PC-9 (cell line): ENCODE measurements at regions not wholly inside any gene's neighbourhood (a gene's known extent, or its start where the extent isn't known, plus 50 kb on each side); places are given as distances from the start of the nearest gene placed in this dataset.

Source experiments
- BruUV-seq: library from RNA; stranded (reverse); fragments of 400-500 nt; replicated peaks from 2 replicates; lab custom pipeline; 2021; lab: Mats Ljungman, UMichigan
- CTCF ChIA-PET: fragments of 300-600 bp; sonication (Branson Sonifier 250); formaldehyde crosslinking; loops from one replicate; lab custom pipeline; 2022; ENCODE audit warnings: antibody characterized with exemption; lab: Charles Lee
- POLR2A ChIA-PET: fragments of 300-600 bp; sonication (Branson Sonifier 250); formaldehyde crosslinking; loops from one replicate; lab custom pipeline; 2022; ENCODE audit warnings: antibody characterized with exemption; ENCODE audit not compliant: unreplicated experiment; lab: Charles Lee
- DNase-seq, 2 experiments: peaks; one replicate each; pipeline versions ENCODE4 v3.0.0 to v3.0.0-alpha.2; 2015 to 2022; ENCODE audit warnings: mixed read lengths in 1 of 2
- H2AFZ ChIP-seq: fragments of 200-600 bp; sonication (generic); 2 replicates; pipeline ENCODE4 v1.8.1; 2017; ENCODE audit warnings: antibody characterized with exemption
- H3F3A ChIP-seq: fragments of 200-600 bp; sonication (generic); 2 replicates; pipeline ENCODE4 v1.8.1; 2017; ENCODE audit warnings: antibody characterized with exemption, mild to moderate bottlenecking, low read depth; ENCODE audit not compliant: insufficient read depth
- H3K27ac ChIP-seq: fragments of 200-600 bp; sonication (generic); 2 replicates; pipeline ENCODE4 v1.6.1; 2016; ENCODE audit warnings: mixed run types
- H3K27me3 ChIP-seq: fragments of 200-600 bp; sonication (generic); 2 replicates; pipeline ENCODE4 v1.6.1; 2016; ENCODE audit warnings: low read depth, mixed run types; ENCODE audit not compliant: insufficient read depth
- H3K36me3 ChIP-seq: fragments of 200-600 bp; sonication (generic); 2 replicates; pipeline ENCODE4 v1.6.1; 2016; ENCODE audit warnings: low read depth, mixed run types
- H3K4me1 ChIP-seq: fragments of 200-600 bp; sonication (generic); replicated peaks from 2 replicates; pipeline ENCODE4 v1.6.1; 2016; ENCODE audit warnings: mixed run types; ENCODE audit not compliant: insufficient read depth
- H3K4me2 ChIP-seq: fragments of 200-600 bp; sonication (generic); 2 replicates; pipeline ENCODE4 v1.6.1; 2017; ENCODE audit warnings: mixed run types
- H3K4me3 ChIP-seq: fragments of 200-600 bp; sonication (generic); 2 replicates; pipeline ENCODE4 v1.6.1; 2016; ENCODE audit warnings: mixed run types
- H3K79me2 ChIP-seq: fragments of 200-600 bp; sonication (generic); 2 replicates; pipeline ENCODE4 v1.6.1; 2017; ENCODE audit warnings: low read depth, mixed run types
- H3K9me2 ChIP-seq: fragments of 200-600 bp; sonication (generic); 2 replicates; pipeline ENCODE4 v1.8.1; 2017; ENCODE audit warnings: mild to moderate bottlenecking; ENCODE audit not compliant: insufficient read depth
- H3K9me3 ChIP-seq: fragments of 200-600 bp; sonication (generic); 2 replicates; pipeline ENCODE4 v1.8.1; 2016; ENCODE audit warnings: low read depth; ENCODE audit not compliant: insufficient read depth
- H4K20me1 ChIP-seq: fragments of 200-600 bp; sonication (generic); 2 replicates; pipeline ENCODE4 v1.8.1; 2017; ENCODE audit not compliant: insufficient read depth
- EZH2 ChIP-seq: fragments of 200-600 bp; sonication (generic); IDR thresholded peaks from 2 replicates; pipeline ENCODE4 v1.8.0; 2017; ENCODE audit warnings: antibody characterized with exemption, low read depth
- intact Hi-C: fragments of 100-400 bp; cut with micrococcal nuclease; formaldehyde crosslinking; loops from one replicate; pipeline ENCODE4 v1.10.0; 2022; ENCODE audit not compliant: unreplicated experiment
- TF ChIP-seq, protein P1 (sequence below): fragments of 200-600 bp; sonication (generic); conservative IDR thresholded peaks from 2 replicates; pipeline ENCODE4 v1.6.1; 2017; ENCODE audit warnings: mixed run types, antibody characterized with exemption, mild to moderate bottlenecking, moderate library complexity

- no peaks in the 10 kb centered on the region for H3K27me3 ChIP-seq
- H3K36me3 ChIP-seq = no peaks in the 10 kb centered on the region
- POLR2A ChIA-PET = no interaction called here
- no peaks in the 10 kb centered on the region for H3F3A ChIP-seq
- H3K9me3 ChIP-seq = no peaks in the 10 kb centered on the region; the same call in 1 of the 2 replicates
- no TSS peak for BruUV-seq
- H3K4me3 ChIP-seq = no peak overlapping the region
- TF ChIP-seq, protein P1, sequence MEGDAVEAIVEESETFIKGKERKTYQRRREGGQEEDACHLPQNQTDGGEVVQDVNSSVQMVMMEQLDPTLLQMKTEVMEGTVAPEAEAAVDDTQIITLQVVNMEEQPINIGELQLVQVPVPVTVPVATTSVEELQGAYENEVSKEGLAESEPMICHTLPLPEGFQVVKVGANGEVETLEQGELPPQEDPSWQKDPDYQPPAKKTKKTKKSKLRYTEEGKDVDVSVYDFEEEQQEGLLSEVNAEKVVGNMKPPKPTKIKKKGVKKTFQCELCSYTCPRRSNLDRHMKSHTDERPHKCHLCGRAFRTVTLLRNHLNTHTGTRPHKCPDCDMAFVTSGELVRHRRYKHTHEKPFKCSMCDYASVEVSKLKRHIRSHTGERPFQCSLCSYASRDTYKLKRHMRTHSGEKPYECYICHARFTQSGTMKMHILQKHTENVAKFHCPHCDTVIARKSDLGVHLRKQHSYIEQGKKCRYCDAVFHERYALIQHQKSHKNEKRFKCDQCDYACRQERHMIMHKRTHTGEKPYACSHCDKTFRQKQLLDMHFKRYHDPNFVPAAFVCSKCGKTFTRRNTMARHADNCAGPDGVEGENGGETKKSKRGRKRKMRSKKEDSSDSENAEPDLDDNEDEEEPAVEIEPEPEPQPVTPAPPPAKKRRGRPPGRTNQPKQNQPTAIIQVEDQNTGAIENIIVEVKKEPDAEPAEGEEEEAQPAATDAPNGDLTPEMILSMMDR = no peak
- TF ChIP-seq EZH2 = no peak
- no peaks in the 10 kb centered on the region for H3K79me2 ChIP-seq
- no peaks in the 10 kb centered on the region for H4K20me1 ChIP-seq
- no peaks in the 10 kb centered on the region for H3K9me2 ChIP-seq
- H2AFZ ChIP-seq = no peak overlapping the region
- no peak overlapping the region for H3K4me2 ChIP-seq
- DNase-seq = no peak
- no peak overlapping the region for H3K27ac ChIP-seq
- CTCF ChIA-PET = no interaction called here
- no peaks in the 10 kb centered on the region for H3K4me1 ChIP-seq
- intact Hi-C loops = no loop called here
These were observed 324.1 kb upstream of the SYT4 start for GRCh38 chr18:43601432-43601831.

DNA sequence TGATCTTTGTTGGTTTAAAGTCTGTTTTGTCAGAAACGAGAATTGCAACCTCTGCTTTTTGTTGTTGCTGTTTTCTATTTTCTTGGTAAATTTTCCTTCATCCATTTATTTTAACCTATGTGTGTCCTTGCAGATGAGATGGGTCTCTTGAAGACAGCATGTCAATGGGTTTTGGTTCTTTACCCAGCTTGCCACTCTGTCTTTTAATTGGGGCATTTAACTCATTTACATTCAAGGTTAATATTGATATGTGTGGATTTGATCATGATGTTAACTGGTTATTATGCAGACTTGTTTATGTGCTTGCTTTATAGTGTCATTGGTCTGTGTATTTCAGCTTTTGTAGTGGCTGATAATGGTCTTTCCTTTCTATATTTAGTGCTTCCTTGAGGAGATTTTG lies 327.9 kb upstream of the SYT4 start:
- Histone ChIP-seq H3F3A (no peaks in the 10 kb centered on the region), H2AFZ (no peak overlapping the region), H3K27me3 (no peaks in the 10 kb centered on the region), H3K4me1 (no peaks in the 10 kb centered on the region), H4K20me1 (no peaks in the 10 kb centered on the region), H3K4me3 (no peak overlapping the region), H3K27ac (no peak overlapping the region), H3K4me2 (no peak overlapping the region), H3K9me2 (no peaks in the 10 kb centered on the region), H3K36me3 (no peaks in the 10 kb centered on the region), H3K79me2 (no peaks in the 10 kb centered on the region), H3K9me3 (no peaks in the 10 kb centered on the region; the same call in 1 of the 2 replicates)
- POLR2A ChIA-PET = no interaction called here
- no peak for TF ChIP-seq EZH2
- TF ChIP-seq, protein P1 = no peak
- CTCF ChIA-PET = no interaction called here
- DNase-seq = no peak
- intact Hi-C loops = no loop called here
- no TSS peak for BruUV-seq

GRCh38 chr18:43606795-43607194 lies 329.5 kb upstream of the SYT4 start:
- ChIA-PET POLR2A (no interaction called here), CTCF (no interaction called here)
- Histone ChIP-seq H3K27ac (no peak overlapping the region), H3K9me2 (no peaks in the 10 kb centered on the region), H3K4me2 (no peak overlapping the region), H3K27me3 (no peaks in the 10 kb centered on the region), H3F3A (no peaks in the 10 kb centered on the region), H3K4me1 (no peaks in the 10 kb centered on the region), H2AFZ (no peak overlapping the region), H3K36me3 (no peaks in the 10 kb centered on the region), H4K20me1 (no peaks in the 10 kb centered on the region), H3K9me3 (no peaks in the 10 kb centered on the region; the same call in 1 of the 2 replicates), H3K79me2 (no peaks in the 10 kb centered on the region), H3K4me3 (no peak overlapping the region)
- intact Hi-C loops = no loop called here
- no TSS peak for BruUV-seq
- TF ChIP-seq, protein P1 = no peak
- no peak for TF ChIP-seq EZH2
- DNase-seq = no peak
